Stimulated activated CD8-positive, alpha-beta memory T cell treated with anti-CD3 and anti-CD28 coated beads, Interleukin-15, amount 100 ng/mL, for 4 hours (primary cell): ENCODE measurements at regions not wholly inside any gene's neighbourhood (a gene's known extent, or its start where the extent isn't known, plus 50 kb on each side); places are given as distances from the start of the nearest gene placed in this dataset.
"Not testable (repeated sequence)": the region's sequence is repeated elsewhere in the genome, so short reads cannot be mapped to it uniquely, and the experiment has no call there.

Experiments
- DNase-seq, 2 donors: peaks; one replicate each; pipeline ENCODE4 v3.0.0-alpha.2; 2020; ENCODE audit warnings: low read depth in 2 of 2

GRCh38 chr12:47610686-47611252, 95.1 kb downstream of the RPAP3 start:
- DNase-seq = no peak

GRCh38 chr12:47609806-47610205, 96.0 kb downstream of the RPAP3 start:
- DNase-seq = no peak

- DNase-seq = not testable (repeated sequence)
Measured at GRCh38 chr12:47608671-47609070, 97.2 kb downstream of the RPAP3 start.

DNA sequence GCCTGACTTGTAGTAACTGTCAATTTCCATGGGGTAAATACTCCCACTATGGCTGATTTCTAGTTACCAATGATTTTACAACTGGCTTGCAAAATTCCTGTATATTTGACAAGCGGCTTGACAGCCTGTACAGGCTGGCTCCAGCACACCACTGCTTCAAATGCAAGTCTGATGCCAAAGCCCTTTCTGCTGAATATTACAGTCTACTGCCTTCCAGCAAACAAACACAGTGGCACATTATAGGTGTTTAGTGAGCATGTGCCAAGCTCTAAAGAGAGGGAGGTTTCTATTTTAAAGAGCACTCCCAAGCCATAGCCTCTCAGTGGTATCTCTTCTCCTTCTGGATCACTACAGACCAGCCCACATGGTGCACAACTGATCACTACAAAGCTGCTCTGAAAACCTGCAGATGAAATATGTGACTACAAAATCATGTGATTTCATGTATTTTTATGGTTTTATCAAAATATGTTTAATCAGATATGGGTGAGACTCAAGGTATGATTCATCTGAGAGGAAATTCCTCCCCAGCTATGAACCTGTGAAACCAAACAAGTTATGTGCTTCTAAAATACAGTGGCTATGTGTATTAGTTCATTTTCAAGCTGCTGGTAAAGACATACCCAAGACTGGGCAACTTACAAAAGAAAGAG, 101.5 kb downstream of the RPAP3 start:
- DNase-seq = no peak

- DNase-seq = no peak
Measured at GRCh38 chr12:47602949-47603558, 102.8 kb downstream of the RPAP3 start.

DNA sequence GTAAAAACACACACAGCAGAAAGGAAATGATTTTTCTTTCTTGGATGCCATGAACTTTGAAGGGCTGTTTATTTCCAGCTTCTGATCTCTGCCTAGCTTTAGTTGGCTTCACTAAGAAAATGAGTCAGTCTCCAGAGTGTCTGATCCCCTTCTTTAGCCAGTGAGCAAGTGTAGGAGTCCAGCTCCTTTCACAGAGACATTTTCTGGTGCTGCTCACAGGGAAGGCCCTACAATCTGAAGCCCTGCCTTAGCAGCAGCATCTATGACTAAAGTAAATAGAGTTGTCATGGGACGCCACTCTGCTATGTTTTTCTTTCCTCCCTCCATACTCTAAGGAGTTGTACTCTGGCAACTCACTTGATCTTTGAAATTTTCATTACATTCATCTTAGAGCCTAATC, 103.5 kb downstream of the RPAP3 start:
- DNase-seq = no peak

DNA sequence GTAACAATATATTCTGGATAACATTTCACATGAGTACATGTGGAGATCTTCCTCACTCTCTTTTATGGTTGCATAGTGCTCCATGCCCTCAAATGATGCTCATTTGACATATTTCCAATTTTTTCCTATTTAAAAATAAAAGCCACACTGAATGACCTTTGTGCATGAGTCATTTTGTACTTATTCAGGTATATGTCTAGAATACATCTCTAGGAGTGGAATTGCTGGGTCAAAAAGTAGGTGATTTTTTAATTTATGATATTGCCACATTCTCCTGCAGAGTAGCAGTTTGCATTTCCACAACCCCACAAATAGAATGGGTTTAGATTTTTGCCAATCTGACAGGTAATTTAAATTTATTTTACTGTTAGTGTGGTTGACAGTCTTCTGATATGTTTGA, 104.8 kb downstream of the RPAP3 start:
- no peak for DNase-seq

DNA sequence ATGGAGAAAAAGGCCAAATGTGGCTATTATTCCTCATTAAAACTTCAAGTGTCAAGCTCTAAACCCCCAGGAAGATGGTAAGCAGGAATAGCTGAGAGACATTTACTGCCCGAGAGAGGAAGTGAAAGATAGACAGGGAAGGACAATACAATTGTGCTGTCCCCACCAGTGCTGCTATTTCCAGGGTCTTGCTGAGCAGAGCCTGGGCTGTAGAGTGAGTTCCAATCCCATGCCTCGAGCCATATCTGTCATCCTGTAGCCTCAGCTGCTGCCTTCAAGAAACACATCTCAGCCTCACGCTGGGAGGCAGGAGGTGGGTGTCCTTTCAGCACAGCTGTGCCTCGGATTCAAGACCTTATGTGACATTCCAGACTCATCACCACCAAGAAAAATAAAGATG, 114.0 kb downstream of the RPAP3 start:
- DNase-seq = no peak

DNA sequence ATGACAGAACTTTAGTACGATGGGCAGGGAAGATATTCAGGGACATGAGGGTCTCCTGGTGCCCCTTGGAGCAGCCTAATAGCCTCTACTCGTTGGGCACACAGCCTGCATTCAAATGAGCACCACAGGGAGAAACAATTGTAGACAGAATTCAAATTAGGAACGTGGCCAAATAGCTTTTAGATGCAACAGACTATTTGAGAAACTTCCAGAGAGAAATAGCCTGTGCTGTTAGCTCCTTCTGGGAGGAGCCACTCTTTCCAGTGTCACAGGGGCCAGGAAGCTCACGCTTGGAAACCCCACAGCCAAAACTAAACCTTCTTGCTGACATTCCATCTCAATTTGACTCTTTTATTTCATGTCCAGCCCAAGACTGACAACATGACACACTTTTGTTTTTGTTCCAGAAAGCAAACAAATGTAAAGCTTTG, 114.5 kb downstream of the RPAP3 start:
- no peak for DNase-seq

GRCh38 chr12:47590771-47591360, 115.0 kb downstream of the RPAP3 start:
- DNase-seq = no peak

GRCh38 chr12:47586952-47587669, 118.7 kb downstream of the RPAP3 start:
- no peak for DNase-seq

GRCh38 chr12:47585507-47585906, 120.3 kb downstream of the RPAP3 start:
- DNase-seq = no peak

GRCh38 chr12:47578836-47579235, 127.0 kb downstream of the RPAP3 start:
- DNase-seq = no peak

- no peak for DNase-seq
Measured at GRCh38 chr12:47577206-47577989, 128.4 kb downstream of the RPAP3 start.

DNA sequence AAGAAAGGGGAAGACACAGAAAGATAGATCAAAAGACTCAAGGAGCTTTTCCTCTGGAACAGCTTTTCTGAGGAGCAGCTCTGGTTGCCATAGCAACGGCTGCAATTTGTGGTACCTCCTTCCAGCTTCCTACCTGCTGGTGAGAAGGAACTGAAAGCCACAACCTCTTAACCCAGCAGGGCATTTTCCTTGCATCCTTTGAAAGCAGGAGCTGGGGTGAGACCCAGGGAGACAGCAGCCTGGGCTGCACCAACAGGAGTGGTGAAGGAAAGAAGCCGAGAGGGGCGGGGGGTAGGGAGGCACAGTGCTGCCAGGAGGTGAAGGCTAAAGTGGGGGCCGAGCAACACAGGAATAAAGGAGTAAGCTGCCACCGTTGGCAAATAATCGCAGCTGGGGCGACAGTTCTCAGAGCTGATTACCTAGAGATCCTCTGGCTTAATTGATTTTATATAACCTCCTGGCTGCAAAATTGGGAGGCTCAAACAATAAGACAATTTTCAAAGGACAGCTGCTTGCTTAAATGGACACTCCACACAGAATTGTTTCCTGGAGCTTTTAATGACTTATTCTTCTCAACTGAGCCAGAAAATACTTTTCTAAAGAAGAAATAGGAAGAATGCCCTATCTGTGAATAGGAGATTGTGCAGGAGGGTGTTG, 129.4 kb downstream of the RPAP3 start:
- DNase-seq = no peak

- no peak for DNase-seq
Measured at GRCh38 chr12:47574252-47575021, 131.4 kb downstream of the RPAP3 start.

DNA sequence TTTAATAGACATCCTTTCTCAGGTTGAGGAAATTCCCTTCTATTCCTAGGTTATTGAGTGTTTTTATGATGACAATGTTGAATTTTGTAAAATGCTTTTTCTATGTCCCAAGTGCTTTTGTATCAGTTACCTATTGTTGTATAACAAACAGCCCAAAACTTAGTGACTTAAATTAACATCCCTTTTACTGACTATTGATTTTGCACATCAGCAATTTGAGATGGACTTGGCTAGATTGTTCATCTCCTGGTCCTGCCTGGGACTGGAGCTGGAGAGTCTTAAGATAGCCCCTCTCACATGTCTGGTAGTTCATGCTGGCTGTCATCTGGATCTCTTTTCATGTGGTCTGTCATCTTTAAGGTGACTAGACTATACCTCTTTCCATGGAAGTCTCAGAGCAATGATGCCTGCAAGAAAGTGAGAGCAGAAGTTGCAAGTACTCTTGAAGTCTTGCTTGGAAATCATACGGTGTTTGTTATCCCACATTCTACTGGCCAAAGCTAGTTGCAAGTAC, 132.6 kb downstream of the RPAP3 start:
- no peak for DNase-seq

GRCh38 chr12:47570151-47570550, 135.7 kb downstream of the RPAP3 start:
- DNase-seq = no peak

DNA sequence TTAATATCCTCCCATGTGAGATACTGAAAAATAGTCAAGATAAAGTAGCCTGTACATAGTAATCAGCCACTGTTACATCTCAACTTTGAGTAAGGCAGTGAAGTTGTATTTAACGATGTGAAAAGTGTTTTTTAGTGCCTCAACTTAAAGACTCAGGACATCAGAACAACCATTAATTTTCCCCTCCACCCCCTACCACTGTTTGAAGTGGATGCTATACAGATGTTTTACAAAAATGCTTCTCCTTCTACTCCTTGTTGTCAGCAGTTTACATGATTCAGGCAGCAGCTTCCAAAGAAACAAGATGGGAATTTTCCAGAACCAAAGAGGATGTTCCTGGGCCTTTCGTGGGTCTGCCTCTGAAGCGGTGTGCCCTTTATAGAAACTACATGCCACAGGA, 143.6 kb downstream of the RPAP3 start:
- DNase-seq = no peak

DNA sequence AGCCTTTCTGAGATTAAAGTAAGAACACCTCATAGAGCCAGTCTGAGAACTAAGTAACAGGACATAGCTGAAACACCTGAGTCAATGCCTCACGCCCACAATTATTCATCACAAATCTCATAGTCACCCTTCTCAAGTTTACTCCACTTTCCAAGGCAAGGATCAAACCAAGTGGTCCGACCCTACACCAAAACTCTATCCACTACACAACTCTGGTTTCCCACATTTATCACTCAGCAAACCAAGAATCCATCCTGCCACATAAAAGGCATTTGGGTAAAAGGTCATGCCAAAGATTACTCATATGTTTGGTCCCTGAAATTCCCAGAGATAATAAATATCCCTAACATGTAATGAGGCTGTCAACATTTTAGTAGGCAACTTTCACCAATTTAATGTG, 144.1 kb downstream of the RPAP3 start:
- no peak for DNase-seq
